Central memory CD4-positive, alpha-beta T cell (primary cell): ENCODE measurements at regions not wholly inside any gene's neighbourhood (a gene's known extent, or its start where the extent isn't known, plus 50 kb on each side); places are given as distances from the start of the nearest gene placed in this dataset.
"Not testable (repeated sequence)": the region's sequence is repeated elsewhere in the genome, so short reads cannot be mapped to it uniquely, and the experiment has no call there.

Source experiments
- DNase-seq: peaks from one replicate; pipeline ENCODE4 v3.0.0; 2022

DNA sequence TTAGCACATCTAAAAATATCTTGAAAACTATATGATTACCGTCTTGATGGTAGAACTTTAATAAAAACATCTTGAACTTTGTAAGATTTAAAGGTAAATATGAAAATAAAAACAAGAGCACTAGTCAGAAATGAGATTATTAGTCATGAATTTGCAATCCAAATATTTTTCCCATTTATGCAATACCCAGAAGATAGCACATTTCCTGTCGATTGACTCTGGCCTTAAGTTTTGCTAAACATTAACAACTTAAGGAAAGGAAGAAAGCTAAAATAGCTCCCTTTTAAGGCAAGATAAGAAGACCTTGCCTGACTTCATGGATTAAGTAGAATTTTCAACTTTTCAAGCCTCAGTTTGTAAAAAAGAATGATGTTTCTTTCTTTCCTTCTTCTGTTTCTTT is 1374.7 kb upstream of the RAG2 start:
- no peak for DNase-seq

DNA sequence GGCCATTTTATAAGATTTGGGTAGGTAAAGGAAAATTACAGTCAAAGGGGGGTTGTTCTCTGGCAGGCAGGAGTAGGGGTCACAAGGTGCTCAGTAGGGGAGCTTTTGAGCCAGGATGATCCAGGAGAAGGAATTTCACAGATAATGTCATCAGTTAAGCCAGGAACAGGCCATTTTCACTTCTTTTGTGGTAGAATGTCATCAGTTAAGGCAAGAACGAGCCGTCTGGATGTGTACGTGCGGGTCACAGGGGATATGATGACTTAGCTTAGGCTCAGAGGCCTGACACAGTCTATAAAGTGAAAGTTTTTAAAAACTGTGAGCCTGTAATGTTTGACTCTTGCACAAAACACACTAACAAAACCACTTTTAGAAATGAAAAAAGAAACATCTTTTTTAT is 1371.3 kb upstream of the RAG2 start:
- DNase-seq: not testable (repeated sequence)

DNA sequence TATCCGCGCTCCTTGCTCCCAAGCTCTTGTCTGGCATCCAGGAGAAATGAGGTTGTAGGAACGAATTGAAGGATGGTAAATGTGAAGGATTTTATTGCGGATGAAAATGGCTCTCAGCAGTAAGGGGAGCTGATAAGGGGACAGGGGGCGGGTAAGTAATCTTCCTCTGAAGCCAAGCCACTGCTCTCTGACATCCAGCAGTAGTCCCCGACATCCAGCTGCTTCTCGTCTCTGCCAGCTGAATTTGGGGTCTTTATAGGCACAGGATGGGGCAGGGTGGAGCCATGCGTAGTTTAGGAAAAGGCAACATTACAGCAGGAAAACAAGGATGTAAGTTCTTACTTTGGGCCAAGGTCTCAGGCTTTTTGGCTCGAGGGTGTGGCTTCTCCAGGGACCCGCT is 1370.1 kb upstream of the RAG2 start:
- DNase-seq: no peak

DNA sequence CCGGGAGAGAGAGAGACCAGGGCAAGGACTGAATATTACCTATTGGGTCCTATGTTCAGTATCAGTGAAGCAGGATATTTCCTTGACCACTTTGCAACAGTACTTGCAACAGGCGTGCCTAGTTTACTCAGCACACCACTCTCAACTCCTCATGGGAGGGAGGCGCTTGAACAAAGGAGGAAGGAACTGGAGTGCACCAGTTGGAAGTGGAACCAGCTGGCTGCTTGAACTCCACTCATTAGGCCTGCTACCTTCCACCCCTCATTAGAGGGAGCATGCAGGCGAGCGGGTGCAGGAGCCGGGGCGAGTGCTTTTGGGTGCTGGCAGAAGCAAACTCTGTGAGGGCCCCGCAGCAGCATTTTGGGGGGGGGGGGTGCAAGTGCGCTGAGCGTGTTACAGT is 1369.6 kb upstream of the RAG2 start:
- DNase-seq: no peak

DNA sequence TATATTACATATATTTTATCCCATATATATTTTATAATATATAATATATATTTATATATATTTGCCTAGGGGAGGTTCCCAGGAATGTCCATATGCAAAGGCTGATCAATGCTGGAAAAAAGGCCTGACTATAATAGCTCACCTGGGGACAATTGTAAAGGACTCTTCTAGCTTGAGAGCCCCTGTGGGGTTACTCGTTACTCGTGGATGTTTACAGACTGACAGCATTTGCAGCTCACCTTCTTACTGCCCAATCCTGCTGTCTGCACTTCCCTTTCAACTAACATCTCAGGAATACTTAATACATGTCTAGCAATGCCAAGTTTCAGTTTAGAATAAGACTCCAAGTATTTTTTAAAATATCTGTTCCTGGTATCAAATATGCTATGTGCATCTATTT is 1365.4 kb upstream of the RAG2 start:
- DNase-seq: no peak

DNA sequence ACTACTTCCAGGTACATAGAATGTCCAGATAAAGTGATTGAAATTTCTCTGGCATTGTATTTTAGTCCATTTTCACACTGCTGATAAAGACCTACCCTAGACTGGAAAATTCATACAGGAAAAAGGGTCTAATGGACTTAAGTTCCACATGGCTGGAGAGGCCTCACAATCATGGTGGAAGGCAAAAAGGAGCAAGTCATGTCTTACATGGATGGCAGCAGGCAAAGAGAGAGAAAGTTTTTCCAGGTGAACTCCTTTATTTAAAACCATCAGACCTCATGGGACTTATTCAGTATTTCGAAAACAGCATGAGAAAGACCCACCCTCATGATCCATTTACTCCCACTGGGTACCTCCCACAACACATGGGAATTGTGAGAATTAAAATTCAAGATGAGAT is 1359.7 kb upstream of the RAG2 start:
- no peak for DNase-seq

DNA sequence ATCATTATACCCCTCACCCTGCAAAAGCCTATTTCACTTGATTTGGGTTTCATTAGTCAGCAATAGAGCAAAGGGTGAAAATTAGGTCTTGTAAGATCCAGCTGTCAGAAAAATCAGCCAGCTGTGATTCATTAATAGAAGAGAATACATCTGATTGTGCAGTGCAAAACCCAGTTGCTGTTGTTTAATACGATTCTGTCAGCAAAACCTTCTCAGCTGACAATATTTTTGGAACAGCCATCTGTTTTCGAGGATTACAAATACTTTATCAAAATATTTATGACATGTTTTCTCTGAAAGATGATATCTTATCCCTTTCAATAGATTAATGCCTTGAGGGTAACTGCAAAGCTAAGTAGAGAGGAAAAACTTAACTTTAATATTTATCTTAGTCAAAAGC is 1354.0 kb upstream of the RAG2 start:
- DNase-seq: no peak

DNA sequence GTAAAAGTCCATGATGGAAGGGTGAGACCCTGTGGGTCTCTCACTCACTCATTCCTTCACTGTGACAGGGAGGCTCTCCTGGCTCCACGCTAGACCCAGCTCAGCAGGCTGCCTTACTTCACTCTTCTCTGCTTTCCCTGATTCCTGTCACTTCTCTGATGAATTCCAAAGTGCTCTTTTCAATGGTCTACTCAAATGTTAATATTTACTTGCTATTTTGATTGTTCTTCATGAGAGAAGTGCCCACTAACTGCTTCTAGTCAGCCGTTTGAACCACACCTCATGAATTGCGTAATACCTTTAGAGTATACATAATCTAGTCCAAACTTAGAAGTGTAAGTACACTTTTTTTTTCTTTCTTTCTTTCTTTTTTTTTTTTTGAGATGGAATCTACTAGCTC is 1350.2 kb upstream of the RAG2 start:
- DNase-seq: no peak

DNA sequence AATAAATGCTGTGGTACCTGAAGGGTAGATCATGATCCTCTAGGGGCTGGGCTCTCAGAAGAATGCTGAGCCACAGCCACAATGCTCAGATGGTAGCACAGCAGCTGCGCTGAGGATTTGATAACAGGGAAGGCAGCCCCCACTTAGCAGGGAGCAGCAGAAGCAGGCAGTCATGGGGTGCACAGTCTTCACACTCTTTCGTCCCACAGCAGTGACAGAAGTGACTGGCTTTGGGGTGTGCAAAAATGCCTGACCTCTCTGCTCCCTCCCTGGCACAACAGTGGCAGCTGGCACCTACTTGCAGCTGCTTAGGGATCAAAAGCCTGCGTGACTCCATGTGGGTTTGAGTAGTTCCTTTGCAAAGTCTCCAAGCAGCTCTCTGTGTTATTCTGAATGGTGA is 1349.8 kb upstream of the RAG2 start:
- no peak for DNase-seq

DNA sequence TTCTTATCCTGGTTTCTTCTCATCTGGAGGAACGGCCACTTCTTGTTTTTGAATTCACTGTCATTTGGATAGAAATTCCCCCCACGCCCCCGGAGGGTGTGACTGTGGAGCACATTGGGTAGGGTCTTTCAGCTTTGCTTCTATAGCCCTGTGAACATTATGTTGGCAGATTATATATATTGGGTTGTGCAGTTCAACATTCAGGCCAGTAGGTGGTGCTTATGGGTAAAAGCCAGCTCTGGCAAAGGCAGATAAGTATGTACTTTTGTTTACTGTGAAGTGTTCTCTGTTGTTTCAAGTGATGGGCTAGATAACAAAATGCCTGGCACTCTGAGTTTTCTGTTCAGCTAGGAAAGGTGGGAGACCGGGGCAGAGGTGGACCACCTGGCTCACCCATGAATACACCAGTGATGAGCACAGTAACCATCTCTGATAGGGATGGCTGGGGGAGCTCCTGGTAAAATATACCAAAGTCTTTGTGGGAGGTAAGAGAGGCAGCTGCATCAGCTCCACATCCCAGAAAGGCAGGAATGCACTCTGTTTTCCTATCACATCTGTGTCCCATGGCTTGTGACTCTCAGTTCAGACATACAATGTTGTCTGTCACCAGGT is 1348.2 kb upstream of the RAG2 start:
- no peak for DNase-seq

DNA sequence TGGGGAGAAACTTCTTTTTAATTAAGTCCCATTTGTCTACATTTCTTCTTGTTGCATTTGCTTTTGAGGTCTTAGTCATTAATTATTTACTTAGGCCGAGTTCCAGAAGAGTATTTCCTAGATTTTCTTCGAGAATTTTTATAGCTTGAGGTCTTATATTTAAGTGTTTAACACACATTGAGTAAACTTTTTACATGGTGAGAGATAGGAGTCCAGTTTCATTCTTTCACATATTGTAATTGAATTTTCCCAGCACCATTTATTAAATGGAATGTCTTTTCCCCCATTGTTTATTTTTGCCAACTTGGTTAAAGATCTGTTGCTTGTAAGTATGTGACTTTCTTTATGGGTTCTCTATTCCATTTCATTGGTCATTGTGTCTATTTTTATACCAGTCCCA is 1344.0 kb upstream of the RAG2 start:
- DNase-seq: no peak

DNA sequence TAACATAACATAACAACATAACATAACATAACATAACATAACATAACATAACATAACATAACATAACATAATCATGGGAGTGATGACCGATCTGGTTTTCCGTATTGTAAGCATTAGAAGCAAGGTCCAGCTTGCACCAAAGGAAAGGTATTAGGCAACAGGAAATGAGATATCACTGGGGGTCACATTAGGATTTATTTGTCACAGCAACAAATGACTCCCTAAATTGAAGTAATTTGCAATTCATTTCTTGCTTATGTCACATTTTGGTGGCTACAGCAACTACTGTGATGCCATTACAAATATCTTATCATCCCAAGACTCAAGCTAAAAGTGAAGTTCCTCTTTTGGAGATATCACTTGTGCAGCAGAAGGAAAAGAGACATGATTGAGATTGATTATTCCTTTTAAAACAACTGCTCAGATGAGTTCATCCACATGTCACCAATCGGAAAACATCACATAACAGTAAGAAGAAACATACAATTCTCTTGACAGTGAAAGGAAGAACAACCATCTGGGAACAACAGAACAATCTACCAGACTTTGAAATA is 1331.1 kb upstream of the RAG2 start:
- DNase-seq: no peak

DNA sequence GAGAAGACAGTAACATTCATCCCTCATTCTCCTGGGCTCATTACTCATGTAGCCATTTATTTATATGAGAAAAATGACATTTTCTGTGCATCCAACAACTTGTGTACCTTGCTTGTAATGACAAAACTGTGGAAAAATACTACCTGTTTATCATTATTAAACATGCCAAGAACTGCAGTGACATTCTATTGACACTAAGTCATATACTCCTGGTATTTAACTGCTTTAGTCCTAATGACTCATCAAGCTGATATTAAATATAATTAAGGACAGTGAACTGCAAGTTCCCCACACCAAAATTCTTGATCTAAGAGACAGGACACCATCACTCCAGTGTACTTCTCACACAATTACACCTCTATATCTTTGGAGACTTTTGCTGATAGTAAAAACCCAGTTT is 1328.7 kb upstream of the RAG2 start:
- DNase-seq: no peak

DNA sequence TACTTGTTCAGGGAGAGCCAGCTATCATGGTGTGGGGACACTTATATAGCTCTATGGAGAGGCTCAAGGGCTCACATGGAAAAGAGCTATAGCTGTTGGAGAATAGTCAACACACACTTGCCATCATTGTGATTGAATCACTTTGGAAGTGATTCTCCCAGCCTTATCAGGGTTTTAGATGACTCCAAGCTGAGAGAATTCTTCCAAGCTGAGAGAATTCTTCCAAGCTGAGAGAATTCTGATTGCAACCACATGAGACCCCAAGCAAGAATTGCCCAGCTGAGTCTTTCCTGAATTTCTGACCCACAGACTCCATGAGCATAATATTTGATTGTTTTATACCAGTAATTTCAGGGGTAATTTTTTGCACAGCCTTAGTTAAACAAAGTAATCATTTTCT is 1318.3 kb upstream of the RAG2 start:
- no peak for DNase-seq

DNA sequence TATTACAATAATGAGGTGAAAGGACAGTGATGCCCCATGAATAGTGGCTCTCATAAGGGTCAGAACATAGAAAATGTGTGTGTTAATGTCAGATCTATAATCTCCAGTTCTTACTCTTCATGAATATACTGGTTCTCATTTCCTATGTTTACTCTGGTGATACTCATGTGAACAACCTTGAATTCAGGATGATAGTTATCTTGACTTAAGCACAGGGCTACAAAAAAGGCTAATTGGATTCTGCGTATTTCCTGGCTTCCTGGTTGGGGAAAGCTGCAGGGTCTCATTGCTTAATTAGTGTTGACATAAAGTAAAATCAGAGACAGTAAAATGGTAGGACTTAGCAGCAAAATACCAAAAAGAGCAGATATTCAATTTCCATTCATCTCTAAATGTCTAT is 1316.8 kb upstream of the RAG2 start:
- no peak for DNase-seq

DNA sequence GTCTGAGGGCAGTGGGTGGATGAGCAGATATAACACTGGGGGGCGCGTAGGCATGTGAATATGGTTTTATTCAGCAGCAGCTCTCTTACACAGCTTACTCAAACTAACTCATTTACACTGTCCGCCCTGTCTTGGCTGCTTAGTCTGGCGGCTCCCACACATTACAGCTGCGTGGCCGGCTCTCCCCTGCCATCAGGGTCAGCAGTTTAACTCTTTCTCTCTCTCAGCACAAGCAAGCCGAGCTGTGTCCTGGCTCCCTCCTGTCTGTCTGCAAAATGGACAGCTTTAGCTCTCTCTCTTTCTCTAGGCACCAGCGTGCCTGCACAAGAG is 1310.1 kb upstream of the RAG2 start:
- DNase-seq: no peak

DNA sequence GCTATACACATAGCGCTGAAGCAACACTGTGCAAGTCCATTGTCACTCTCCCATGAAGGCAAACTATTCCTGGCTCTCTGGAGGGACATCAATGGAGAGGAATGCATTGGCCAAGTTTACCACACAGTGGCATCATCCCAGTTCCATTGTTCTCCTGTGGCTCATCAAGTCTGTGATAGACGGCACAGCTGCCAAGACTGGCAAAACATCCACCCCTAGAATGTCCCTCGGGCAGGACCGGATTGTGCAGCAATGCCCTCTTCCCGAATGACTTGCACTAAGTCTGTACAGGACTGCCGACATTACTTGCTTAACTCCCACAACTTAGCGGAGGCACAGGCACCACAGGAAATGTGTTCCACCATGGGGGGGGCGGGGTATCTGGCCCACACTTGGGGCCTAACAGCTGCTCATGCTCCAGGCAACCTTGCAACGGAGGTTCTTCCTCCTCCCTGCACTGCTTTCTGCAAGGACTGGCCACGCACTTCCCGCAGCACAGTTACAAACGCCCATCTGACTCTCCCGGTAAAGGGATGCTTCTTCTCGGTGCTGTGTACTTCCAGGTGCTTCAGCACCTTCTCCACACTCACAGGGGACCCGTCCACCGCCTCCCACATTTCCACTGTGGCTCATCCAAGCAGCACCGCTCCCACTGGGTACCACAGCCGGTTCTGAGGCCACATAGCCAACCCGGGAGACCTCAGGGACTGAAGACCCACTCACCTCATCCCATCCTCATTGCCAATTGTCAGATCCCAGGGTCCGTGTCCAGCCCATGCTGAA is 1309.6 kb upstream of the RAG2 start:
- DNase-seq: no peak

DNA sequence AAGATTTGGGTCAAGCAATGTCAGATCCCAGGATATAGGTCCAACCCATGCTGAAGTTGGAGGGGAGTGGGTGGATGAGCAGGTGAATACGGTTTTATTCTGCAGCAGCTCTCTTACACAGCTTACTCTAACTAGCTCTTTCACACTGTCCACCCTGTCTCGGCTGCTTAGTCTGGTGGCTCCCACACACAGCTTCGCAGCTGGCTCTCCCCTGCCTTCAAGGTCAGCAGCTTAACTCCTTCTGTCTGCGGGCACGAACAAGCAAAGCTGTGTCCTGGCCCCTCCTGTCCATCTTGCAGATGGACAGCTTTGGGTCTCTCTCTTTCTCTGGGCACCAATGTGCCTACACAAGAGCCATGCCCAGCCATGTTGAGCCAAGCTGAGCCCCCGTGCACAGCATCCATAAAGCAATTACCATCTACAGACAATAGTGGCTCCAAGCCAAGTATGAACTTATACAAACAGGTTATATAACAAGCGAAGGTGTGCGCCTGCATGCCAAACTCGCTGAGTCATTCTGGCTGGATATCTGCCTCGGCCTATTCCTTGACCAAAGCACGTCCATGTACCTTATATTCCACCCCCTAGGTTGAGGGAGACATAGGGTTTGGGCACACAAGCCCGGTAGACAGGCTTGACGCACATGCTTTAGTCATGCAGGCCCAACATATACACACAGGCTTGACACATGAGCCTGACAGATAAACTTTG is 1307.8 kb upstream of the RAG2 start:
- DNase-seq: no peak

DNA sequence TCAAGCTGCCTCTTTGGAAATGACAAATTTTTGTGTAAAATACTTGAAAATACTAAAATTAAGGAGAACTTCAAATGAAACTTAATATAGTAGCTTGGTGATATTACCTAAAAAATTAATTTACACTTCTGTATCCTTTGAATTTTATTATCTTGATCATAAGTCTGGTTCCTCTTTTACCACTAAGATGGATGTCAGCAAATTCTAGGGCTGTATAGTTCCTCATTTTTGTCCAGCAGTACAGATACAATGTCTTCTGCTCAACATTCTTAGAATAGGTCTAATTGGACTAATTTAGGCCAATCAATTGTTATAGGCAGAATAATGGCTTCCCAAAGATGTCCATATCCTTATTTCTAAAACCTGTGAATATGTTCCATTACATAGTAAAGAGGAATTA is 1298.0 kb upstream of the RAG2 start:
- DNase-seq: no peak

DNA sequence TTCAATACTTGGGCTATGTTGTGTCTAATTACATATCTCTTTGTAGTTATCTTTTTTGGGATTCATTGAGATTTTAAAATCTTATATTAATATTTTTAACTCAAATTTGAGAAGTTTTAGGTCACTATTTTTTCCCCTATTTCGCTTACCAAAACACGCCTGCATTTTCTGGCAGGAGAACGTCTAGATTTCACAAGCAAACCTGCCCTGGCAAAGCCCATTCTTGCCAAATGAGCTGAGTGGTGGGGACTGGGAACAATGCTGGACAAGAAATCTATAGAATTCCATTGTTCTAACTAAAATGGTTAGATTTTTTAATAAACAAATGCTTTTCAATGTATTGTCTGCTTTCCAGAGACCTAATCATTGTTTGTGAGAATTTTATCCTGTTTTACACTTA is 1283.7 kb upstream of the RAG2 start:
- no peak for DNase-seq

DNA sequence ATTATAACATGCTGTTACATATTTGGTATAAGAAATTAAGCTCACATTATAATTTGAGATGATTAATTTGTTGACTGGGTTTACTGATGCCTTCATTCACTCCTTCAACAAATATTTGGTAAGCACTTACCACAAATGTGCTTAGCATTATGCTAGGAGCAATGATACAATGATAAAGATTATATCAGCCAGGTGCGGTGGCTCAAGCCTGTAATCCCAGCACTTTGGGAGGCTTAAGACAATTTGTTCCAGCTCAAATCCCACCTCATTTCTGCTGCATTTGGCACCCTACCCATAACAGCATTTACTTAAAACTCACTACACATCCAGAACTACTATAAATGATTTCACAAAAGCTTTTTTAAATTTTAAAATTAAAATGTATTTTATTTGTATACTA is 1263.6 kb upstream of the RAG2 start:
- DNase-seq: no peak

DNA sequence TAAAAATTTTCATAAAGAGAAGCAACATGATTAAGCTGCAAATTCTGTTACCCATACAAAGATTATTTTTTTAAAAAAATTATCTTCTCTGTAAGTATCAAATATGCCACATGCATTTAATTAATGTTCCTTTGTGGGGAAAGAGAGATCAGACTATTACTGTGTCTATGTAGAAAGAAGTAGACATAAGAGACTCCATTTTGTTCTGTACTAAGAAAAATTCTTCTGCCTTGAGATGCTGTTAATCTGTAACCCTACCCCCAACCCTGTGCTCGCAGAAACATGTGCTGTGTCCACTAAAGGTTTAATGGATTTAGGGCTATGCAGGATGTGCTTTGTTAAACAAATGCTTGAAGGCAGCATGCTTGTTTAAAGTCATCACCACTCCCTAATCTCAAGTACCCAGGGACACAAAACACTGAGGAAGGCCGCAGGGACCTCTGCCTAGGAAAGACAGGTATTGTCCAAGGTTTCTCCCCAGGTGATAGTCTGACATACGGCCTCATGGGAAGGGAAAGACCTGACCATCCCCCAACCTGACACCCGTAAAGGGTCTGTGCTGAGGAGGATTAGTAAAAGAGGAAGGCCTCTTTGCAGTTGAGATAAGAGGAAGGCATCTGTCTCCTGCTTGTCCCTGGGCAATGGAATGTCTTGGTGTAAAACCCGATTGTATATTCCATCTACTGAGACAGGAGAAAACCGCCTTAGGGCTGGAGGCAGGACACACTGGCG is 1260.9 kb upstream of the RAG2 start:
- DNase-seq: not testable (repeated sequence)

DNA sequence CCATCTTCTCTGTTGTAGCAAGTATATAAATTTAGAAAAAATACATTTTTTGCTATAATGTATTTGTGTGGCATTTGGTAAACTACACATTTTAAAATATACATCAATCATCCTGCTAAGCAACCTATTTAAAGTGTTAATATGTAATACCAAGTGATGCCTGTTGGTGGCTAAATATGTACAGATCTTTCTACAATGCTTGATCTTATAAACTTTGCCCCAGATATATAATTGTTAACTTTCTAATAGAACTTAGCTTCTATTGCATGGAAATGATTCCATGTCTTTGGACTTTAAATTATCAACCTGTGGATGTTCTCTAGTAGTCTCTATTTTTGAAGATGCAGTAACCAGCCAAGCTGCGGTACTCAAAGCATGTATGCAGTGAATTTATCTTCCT is 1260.4 kb upstream of the RAG2 start:
- no peak for DNase-seq
